ENCODE measurements at regions not wholly inside any gene's neighbourhood (a gene's known extent, or its start where the extent isn't known, plus 50 kb on each side); places are given as distances from the start of the nearest gene placed in this dataset.
"Not testable (repeated sequence)": the region's sequence is repeated elsewhere in the genome, so short reads cannot be mapped to it uniquely, and the experiment has no call there.

DNA sequence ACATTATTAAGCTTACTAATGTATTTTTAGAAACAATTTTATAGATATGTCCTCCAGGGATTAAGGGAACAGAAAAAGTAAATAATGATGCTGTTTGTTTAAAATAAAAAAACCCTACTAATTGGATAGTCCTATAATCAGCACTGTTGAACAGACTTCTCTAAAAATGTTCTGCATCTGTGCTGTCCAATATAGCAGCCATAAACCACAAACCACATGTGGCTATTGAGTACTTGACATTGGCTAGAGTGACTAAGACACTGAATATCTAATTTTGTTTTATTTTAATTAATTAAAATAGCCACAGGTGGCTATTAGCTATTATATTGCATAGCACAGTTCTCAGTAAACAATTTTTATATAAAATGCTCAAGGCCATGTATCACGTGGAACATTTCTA is 210.4 kb downstream of the DPY19L2 start:
- no peak overlapping the region for H3K27ac Mint-ChIP-seq
- no peak overlapping the region for H3K27ac ChIP-seq (ENCODE audit: low read depth, low read length)
- no peaks in the 10 kb centered on the region for H3K4me1 ChIP-seq (ENCODE audit: insufficient read depth, low read length)
- DNase-seq, result no peak
- POLR2A ChIA-PET, result no interaction called here
- no peaks in the 10 kb centered on the region for H3K27me3 Mint-ChIP-seq
- H3K9me3 ChIP-seq (ENCODE audit: low read length), result no peaks in the 10 kb centered on the region
- no peaks in the 10 kb centered on the region for H3K4me1 Mint-ChIP-seq
- peaks cover 0 to 3% (median 2%) of the 10 kb centered on the region in 5 donors for H3K9me3 Mint-ChIP-seq
- CTCF ChIA-PET, result no interaction called here
- H3K36me3 ChIP-seq (ENCODE audit: insufficient read depth, low read length), result no peaks in the 10 kb centered on the region
- H3K4me3 ChIP-seq (ENCODE audit: low read length), result no peak overlapping the region
- H3K36me3 Mint-ChIP-seq, result no peaks in the 10 kb centered on the region
- no peak overlapping the region for H3K4me3 Mint-ChIP-seq
- H3K27me3 ChIP-seq (ENCODE audit: insufficient read depth, low read length, poor library complexity, severe bottlenecking), result no peaks in the 10 kb centered on the region

DNA sequence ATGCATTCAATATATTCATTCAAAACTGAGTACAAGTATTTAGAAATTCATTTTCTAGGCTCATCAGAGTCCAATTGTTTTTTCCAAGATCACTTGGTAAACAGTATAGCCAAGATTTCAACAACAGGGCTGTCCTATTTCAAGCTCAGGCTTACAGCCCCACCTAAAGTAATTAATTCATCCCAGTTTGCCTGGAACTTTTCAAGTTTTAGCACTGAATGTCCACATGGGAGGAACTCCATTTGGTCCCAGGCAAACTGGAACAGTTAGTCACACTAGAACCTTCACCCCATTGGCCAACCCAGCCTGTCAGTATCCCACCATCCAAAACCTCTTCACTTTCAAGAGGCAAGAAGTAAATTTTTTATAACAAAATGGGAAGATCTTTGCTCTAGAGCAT is 210.9 kb downstream of the DPY19L2 start:
- H3K4me1 ChIP-seq (ENCODE audit: insufficient read depth, low read length), result no peaks in the 10 kb centered on the region
- Mint-ChIP-seq H3K9me3 (peaks cover 0 to 3% (median 2%) of the 10 kb centered on the region in 5 donors), H3K27ac (no peak overlapping the region), H3K4me3 (no peak overlapping the region), H3K36me3 (no peaks in the 10 kb centered on the region), H3K4me1 (no peaks in the 10 kb centered on the region), H3K27me3 (no peaks in the 10 kb centered on the region)
- H3K36me3 ChIP-seq (ENCODE audit: insufficient read depth, low read length), result no peaks in the 10 kb centered on the region
- ChIA-PET CTCF (no interaction called here), POLR2A (no interaction called here)
- no peak for DNase-seq
- no peak overlapping the region for H3K27ac ChIP-seq (ENCODE audit: low read depth, low read length)
- no peaks in the 10 kb centered on the region for H3K27me3 ChIP-seq (ENCODE audit: insufficient read depth, low read length, poor library complexity, severe bottlenecking)
- no peaks in the 10 kb centered on the region for H3K9me3 ChIP-seq (ENCODE audit: low read length)
- H3K4me3 ChIP-seq (ENCODE audit: low read length), result no peak overlapping the region

DNA sequence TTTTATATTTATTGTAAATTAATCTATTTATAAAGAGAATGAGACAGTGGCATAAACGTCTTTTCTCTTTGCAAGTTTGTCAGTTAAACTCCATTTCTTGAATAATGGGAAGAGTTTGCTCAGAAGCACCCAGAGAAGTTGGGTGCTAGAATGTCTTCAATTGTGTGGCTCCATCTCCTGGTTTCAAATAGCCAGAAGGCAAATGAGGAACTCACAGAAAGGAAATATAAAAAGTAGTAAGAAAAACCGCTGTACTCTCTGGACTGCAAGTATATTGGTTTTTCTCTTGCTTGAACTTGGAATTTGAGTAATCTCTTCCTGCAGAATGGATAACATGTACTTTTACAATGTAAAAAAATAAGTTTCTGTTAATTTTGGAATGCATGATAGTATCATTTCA is 217.5 kb downstream of the DPY19L2 start:
- H3K4me3 ChIP-seq (ENCODE audit: low read length), result no peak overlapping the region
- H3K9me3 ChIP-seq (ENCODE audit: low read length), result no peaks in the 10 kb centered on the region
- H3K27ac Mint-ChIP-seq, result no peak overlapping the region
- no peaks in the 10 kb centered on the region for H3K36me3 Mint-ChIP-seq
- CTCF ChIA-PET, result no interaction called here
- POLR2A ChIA-PET, result no interaction called here
- H3K27me3 ChIP-seq (ENCODE audit: insufficient read depth, low read length, poor library complexity, severe bottlenecking), result no peaks in the 10 kb centered on the region
- no peak overlapping the region for H3K4me3 Mint-ChIP-seq
- no peak for DNase-seq
- H3K4me1 Mint-ChIP-seq, result no peaks in the 10 kb centered on the region
- H3K9me3 Mint-ChIP-seq, result no peaks in the 10 kb centered on the region
- no peak overlapping the region for H3K27ac ChIP-seq (ENCODE audit: low read depth, low read length)
- peaks cover 0 to 3% of the 10 kb centered on the region in 2 donors for H3K27me3 Mint-ChIP-seq
- no peaks in the 10 kb centered on the region for H3K4me1 ChIP-seq (ENCODE audit: insufficient read depth, low read length)
- no peaks in the 10 kb centered on the region for H3K36me3 ChIP-seq (ENCODE audit: insufficient read depth, low read length)

DNA sequence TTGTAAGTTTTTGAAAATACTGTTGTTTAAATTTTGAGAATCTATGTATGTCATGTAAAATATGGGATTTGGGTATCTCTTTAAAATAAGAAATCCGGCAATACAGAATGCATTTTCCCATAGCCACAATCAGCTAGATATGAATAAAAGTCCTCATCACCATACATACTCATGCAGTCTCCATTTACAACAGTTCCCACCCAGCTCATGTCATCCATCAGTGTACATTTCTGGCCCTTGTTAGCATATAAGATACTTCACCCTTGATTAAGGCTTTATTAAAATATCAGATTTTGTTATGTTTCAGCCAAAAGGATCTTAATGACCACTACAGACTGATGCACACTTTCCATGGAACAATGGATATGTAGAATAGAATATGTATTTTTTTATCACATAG is 218.0 kb downstream of the DPY19L2 start:
- Histone ChIP-seq H3K4me3 (ENCODE audit: low read length) (no peak overlapping the region), H3K9me3 (ENCODE audit: low read length) (no peaks in the 10 kb centered on the region), H3K4me1 (ENCODE audit: insufficient read depth, low read length) (no peaks in the 10 kb centered on the region), H3K36me3 (ENCODE audit: insufficient read depth, low read length) (no peaks in the 10 kb centered on the region), H3K27me3 (ENCODE audit: insufficient read depth, low read length, poor library complexity, severe bottlenecking) (no peaks in the 10 kb centered on the region), H3K27ac (ENCODE audit: low read depth, low read length) (no peak overlapping the region)
- Mint-ChIP-seq H3K27me3 (peaks cover 0 to 3% of the 10 kb centered on the region in 2 donors), H3K9me3 (no peaks in the 10 kb centered on the region), H3K4me3 (no peak overlapping the region), H3K27ac (no peak overlapping the region), H3K36me3 (no peaks in the 10 kb centered on the region), H3K4me1 (no peaks in the 10 kb centered on the region)
- no peak for DNase-seq
- CTCF ChIA-PET, result no interaction called here
- POLR2A ChIA-PET, result no interaction called here

DNA sequence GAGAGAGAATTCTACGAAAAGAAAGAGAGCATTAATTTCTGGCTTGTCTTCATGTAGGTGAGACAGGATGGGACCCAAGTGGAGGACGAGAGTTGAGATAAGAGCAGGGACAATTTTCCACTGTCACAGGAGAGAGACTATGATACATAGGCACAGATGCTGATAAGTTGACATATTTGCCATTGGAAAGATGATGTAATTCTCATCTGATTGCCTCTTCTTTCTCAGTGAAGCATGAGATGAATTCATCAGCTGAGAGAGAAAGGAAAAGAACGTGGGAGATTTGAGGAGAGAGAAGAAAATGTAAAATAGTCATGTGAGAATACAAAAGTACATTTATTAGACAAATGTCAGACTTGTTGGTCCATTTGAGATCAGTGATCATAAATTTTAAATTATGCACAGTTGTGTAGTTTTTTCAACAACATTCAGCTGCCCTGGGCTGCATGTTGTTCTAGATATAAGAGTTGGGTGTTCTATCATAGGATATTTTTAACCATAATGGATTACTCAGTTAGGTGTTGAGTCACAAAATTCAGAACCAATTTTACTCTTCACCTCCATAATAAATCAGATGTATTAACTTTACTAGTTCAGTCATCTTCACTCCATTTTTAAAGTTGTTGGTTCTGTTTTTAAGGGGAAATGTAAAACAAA is 222.9 kb downstream of the DPY19L2 start:
- Mint-ChIP-seq H3K4me3 (no peak overlapping the region), H3K36me3 (no peaks in the 10 kb centered on the region), H3K4me1 (no peaks in the 10 kb centered on the region), H3K9me3 (peaks cover 0 to 3% (median 0%) of the 10 kb centered on the region in 5 donors), H3K27ac (no peak overlapping the region), H3K27me3 (no peaks in the 10 kb centered on the region)
- H3K4me1 ChIP-seq (ENCODE audit: insufficient read depth, low read length), result no peaks in the 10 kb centered on the region
- H3K9me3 ChIP-seq (ENCODE audit: low read length), result no peaks in the 10 kb centered on the region
- H3K27me3 ChIP-seq (ENCODE audit: insufficient read depth, low read length, poor library complexity, severe bottlenecking), result no peaks in the 10 kb centered on the region
- no peaks in the 10 kb centered on the region for H3K36me3 ChIP-seq (ENCODE audit: insufficient read depth, low read length)
- no peak overlapping the region for H3K27ac ChIP-seq (ENCODE audit: low read depth, low read length)
- ChIA-PET CTCF (no interaction called here), POLR2A (no interaction called here)
- no peak for DNase-seq
- no peak overlapping the region for H3K4me3 ChIP-seq (ENCODE audit: low read length)

DNA sequence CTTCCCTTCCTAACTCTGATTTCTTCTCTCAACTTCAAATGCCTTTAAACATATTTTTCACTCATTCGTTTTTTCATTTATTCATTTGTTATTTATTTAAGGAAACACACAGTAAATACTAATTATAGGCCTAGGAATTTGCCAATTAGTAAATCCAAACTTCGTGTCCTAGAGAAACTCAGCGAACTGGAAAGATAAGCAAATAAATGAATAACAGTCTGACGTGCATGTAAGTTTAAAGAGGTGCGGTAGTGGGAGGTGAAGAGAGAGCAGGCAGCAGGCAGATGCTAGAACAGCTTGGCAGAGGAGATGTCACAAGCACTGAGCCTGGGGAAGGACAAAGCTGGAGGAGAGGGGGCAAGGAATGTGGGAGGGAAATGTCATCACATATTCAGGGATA is 228.2 kb downstream of the DPY19L2 start:
- Histone ChIP-seq H3K27me3 (ENCODE audit: insufficient read depth, low read length, poor library complexity, severe bottlenecking) (no peaks in the 10 kb centered on the region), H3K9me3 (ENCODE audit: low read length) (no peaks in the 10 kb centered on the region), H3K36me3 (ENCODE audit: insufficient read depth, low read length) (no peaks in the 10 kb centered on the region), H3K27ac (ENCODE audit: low read depth, low read length) (no peak overlapping the region), H3K4me1 (ENCODE audit: insufficient read depth, low read length) (no peaks in the 10 kb centered on the region), H3K4me3 (ENCODE audit: low read length) (no peak overlapping the region)
- no peaks in the 10 kb centered on the region for H3K4me1 Mint-ChIP-seq
- no peaks in the 10 kb centered on the region for H3K36me3 Mint-ChIP-seq
- H3K9me3 Mint-ChIP-seq, result peaks cover 0 to 6% (median 0%) of the 10 kb centered on the region in 5 donors
- H3K27me3 Mint-ChIP-seq, result no peaks in the 10 kb centered on the region
- ChIA-PET POLR2A (no interaction called here), CTCF (no interaction called here)
- no peak overlapping the region for H3K4me3 Mint-ChIP-seq
- H3K27ac Mint-ChIP-seq, result no peak overlapping the region
- DNase-seq, result no peak

GRCh38 chr12:63434384-63434783 is 233.9 kb downstream of the DPY19L2 start:
- not testable (repeated sequence) for H3K9me3 Mint-ChIP-seq

DNA sequence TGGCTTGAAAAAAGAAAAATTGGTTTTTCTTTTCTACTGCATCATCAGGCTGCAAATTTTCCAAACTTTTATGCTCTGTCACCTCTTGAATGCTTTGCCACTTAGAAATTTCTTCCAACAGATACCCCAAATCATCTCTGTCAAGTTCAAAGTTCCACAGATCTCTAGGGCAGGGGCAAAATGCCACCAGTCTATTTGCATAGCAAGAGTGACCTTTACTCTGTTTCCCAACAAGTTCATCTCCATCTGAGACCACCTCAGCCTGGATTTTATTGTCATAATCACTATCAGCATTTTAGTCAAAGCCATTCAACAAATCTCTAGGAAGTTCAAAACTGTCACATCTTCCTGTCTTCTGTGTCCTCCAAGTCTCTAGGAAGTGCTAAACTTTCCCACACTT is 240.3 kb downstream of the DPY19L2 start:
- H3K4me1 Mint-ChIP-seq; POLR2A ChIA-PET; DNase-seq; H3K27ac ChIP-seq (ENCODE audit: low read depth, low read length); H3K4me3 ChIP-seq (ENCODE audit: low read length); H3K9me3 Mint-ChIP-seq; CTCF ChIA-PET; H3K27me3 ChIP-seq (ENCODE audit: insufficient read depth, low read length, poor library complexity, severe bottlenecking); H3K36me3 ChIP-seq (ENCODE audit: insufficient read depth, low read length); H3K4me1 ChIP-seq (ENCODE audit: insufficient read depth, low read length); H3K9me3 ChIP-seq (ENCODE audit: low read length); H3K27ac Mint-ChIP-seq; H3K27me3 Mint-ChIP-seq; H3K36me3 Mint-ChIP-seq; H3K4me3 Mint-ChIP-seq: not testable (repeated sequence)

More at GRCh38 chr12:63434384-63434783, 233.9 kb downstream of the DPY19L2 start:
- H3K27ac ChIP-seq (ENCODE audit: low read depth, low read length); H3K4me1 Mint-ChIP-seq; DNase-seq; H3K27ac Mint-ChIP-seq; H3K9me3 ChIP-seq (ENCODE audit: low read length); H3K4me3 Mint-ChIP-seq; H3K27me3 ChIP-seq (ENCODE audit: insufficient read depth, low read length, poor library complexity, severe bottlenecking); H3K4me1 ChIP-seq (ENCODE audit: insufficient read depth, low read length); H3K36me3 ChIP-seq (ENCODE audit: insufficient read depth, low read length); POLR2A ChIA-PET; H3K36me3 Mint-ChIP-seq; H3K4me3 ChIP-seq (ENCODE audit: low read length); H3K27me3 Mint-ChIP-seq; CTCF ChIA-PET: not testable (repeated sequence)

GRCh38 chr12:63427029-63427428 is 241.3 kb downstream of the DPY19L2 start:
- H3K9me3 Mint-ChIP-seq; H3K27ac Mint-ChIP-seq; H3K4me3 Mint-ChIP-seq; H3K4me3 ChIP-seq (ENCODE audit: low read length); DNase-seq; H3K36me3 ChIP-seq (ENCODE audit: insufficient read depth, low read length); POLR2A ChIA-PET; H3K36me3 Mint-ChIP-seq; H3K27me3 ChIP-seq (ENCODE audit: insufficient read depth, low read length, poor library complexity, severe bottlenecking); H3K4me1 ChIP-seq (ENCODE audit: insufficient read depth, low read length); H3K4me1 Mint-ChIP-seq; H3K27me3 Mint-ChIP-seq; H3K27ac ChIP-seq (ENCODE audit: low read depth, low read length); CTCF ChIA-PET; H3K9me3 ChIP-seq (ENCODE audit: low read length): not testable (repeated sequence)

All from CD8-positive, alpha-beta memory T cell (primary cell).